ENCODE measurements at regions not wholly inside any gene's neighbourhood (a gene's known extent, or its start where the extent isn't known, plus 50 kb on each side); places are given as distances from the start of the nearest gene placed in this dataset.

DNA sequence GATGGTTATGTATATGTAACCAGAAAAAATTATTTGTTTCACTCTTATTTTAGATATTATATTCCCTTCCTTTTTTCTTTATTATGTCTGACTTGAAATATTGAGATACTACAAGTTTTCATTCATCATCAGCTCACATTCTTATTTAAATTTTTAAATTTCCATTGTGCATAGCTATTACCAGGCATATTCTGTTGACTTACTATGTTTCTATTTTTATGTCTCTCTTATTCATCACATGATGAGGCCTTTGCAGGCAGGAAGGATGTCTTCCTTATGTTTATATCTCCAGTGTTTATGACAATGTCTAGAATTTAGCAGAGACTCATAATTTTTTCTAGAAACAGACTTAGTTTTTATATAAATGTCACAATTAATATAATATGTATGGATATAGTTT, 221.9 kb upstream of the KCTD3 start:
- Histone ChIP-seq H3K18ac (ENCODE audit: low read length) (no peak overlapping the region), H4K91ac (ENCODE audit: low read depth, low read length, poor library complexity) (no peak overlapping the region), H2BK12ac (ENCODE audit: low read length) (no peak overlapping the region), H3K4me2 (ENCODE audit: insufficient read depth, low read length, poor library complexity, severe bottlenecking) (no peak overlapping the region), H3K4me3 (ENCODE audit: low read length in 2 of 2) (no peak overlapping the region), H3K9ac (ENCODE audit: low read depth, low read length, poor library complexity) (no peak overlapping the region), H2BK5ac (ENCODE audit: low read length) (no peak overlapping the region), H3K4ac (ENCODE audit: low read length) (no peak overlapping the region), H2AFZ (ENCODE audit: low read length) (no peak overlapping the region), H3K4me1 (ENCODE audit: control insufficient read depth in 2 of 2, insufficient read depth in 1 of 2, low read depth in 1 of 2, low read length in 2 of 2) (no peaks in the 10 kb centered on the region), H3K14ac (ENCODE audit: low read length) (no peak overlapping the region), H3K23ac (ENCODE audit: low read depth, low read length, poor library complexity) (no peak overlapping the region), H2BK15ac (ENCODE audit: low read length) (no peak overlapping the region), H2BK120ac (ENCODE audit: low read depth, low read length) (no peak overlapping the region), H3K36me3 (replicated peaks in 1 of 2; ENCODE audit: control insufficient read depth in 2 of 2, insufficient read depth in 2 of 2, low read length in 2 of 2) (no peaks in the 10 kb centered on the region), H2AK5ac (ENCODE audit: low read depth, low read length) (no peak overlapping the region), H3K27ac (replicated peaks; ENCODE audit: low read length) (no peak overlapping the region), H3K79me1 (ENCODE audit: low read depth, low read length) (no peaks in the 10 kb centered on the region), H3K27me3 (ENCODE audit: control insufficient read depth in 3 of 3, insufficient read depth in 3 of 3, low read depth in 1 of 3, low read length in 3 of 3) (no peaks in the 10 kb centered on the region), H3K9me3 (replicated peaks in 1 of 2; ENCODE audit: control insufficient read depth in 2 of 2, insufficient read depth in 1 of 2, low read depth in 1 of 2, low read length in 2 of 2) (no peaks in the 10 kb centered on the region), H4K8ac (ENCODE audit: low read depth, low read length) (no peak overlapping the region)
- no peak for DNase-seq (ENCODE audit: low spot score)

DNA sequence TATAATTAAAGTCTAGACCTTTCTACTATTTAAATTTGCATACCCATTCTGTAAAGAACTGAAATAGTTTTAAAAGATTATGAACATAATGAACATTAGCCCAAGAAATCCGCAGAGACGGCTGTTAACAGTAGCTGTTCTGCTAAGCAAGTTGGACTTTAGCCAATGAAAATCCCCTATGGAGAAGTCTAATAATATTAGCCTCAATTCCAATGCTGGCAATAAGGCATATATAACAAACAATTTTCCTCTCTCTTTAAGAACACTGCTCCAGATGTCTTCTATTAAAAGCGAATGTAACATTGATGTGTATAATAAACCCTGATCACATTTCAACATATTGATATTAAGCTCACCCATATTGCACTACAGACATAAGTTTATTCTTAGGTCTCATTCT, 221.3 kb upstream of the KCTD3 start:
- Histone ChIP-seq H3K27me3 (ENCODE audit: control insufficient read depth in 3 of 3, insufficient read depth in 3 of 3, low read depth in 1 of 3, low read length in 3 of 3) (no peaks in the 10 kb centered on the region), H3K23ac (ENCODE audit: low read depth, low read length, poor library complexity) (no peak overlapping the region), H2BK15ac (ENCODE audit: low read length) (no peak overlapping the region), H3K4me2 (ENCODE audit: insufficient read depth, low read length, poor library complexity, severe bottlenecking) (no peak overlapping the region), H3K4me1 (ENCODE audit: control insufficient read depth in 2 of 2, insufficient read depth in 1 of 2, low read depth in 1 of 2, low read length in 2 of 2) (no peaks in the 10 kb centered on the region), H2BK5ac (ENCODE audit: low read length) (no peak overlapping the region), H3K79me1 (ENCODE audit: low read depth, low read length) (no peaks in the 10 kb centered on the region), H2AFZ (ENCODE audit: low read length) (no peak overlapping the region), H3K27ac (replicated peaks; ENCODE audit: low read length) (no peak overlapping the region), H2AK5ac (ENCODE audit: low read depth, low read length) (no peak overlapping the region), H3K14ac (ENCODE audit: low read length) (no peak overlapping the region), H2BK12ac (ENCODE audit: low read length) (no peak overlapping the region), H4K8ac (ENCODE audit: low read depth, low read length) (no peak overlapping the region), H3K4ac (ENCODE audit: low read length) (no peak overlapping the region), H3K18ac (ENCODE audit: low read length) (no peak overlapping the region), H3K4me3 (ENCODE audit: low read length in 2 of 2) (no peak overlapping the region), H2BK120ac (ENCODE audit: low read depth, low read length) (no peak overlapping the region), H4K91ac (ENCODE audit: low read depth, low read length, poor library complexity) (no peak overlapping the region), H3K9me3 (replicated peaks in 1 of 2; ENCODE audit: control insufficient read depth in 2 of 2, insufficient read depth in 1 of 2, low read depth in 1 of 2, low read length in 2 of 2) (no peaks in the 10 kb centered on the region), H3K36me3 (replicated peaks in 1 of 2; ENCODE audit: control insufficient read depth in 2 of 2, insufficient read depth in 2 of 2, low read length in 2 of 2) (no peaks in the 10 kb centered on the region), H3K9ac (ENCODE audit: low read depth, low read length, poor library complexity) (no peak overlapping the region)
- DNase-seq (ENCODE audit: low spot score): no peak
- WGBS, 2 donors (ENCODE audit: extremely low coverage in 2 of 2, insufficient read length in 2 of 2, insufficient replicate concordance in 1 of 2): no CpG with 5 or more reads among the region's 3 CpGs

DNA sequence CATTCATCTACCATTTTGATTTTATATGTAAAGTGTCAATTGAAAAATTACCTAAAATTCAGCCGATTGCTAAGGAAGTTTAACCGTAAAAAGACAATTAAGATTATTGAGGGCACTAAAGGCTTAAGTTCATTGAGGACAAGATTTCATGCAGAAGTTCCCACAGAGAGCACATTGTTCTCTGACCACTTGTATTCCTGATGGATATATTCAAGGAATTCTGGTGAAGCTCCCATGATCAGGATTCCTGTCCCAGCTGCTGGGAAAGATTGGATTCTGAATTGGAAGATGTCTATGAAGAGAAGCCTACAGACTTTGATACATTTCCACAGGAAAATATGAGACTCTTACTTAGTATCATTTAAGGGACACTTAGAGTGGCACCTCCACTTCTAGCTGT, 209.2 kb upstream of the KCTD3 start:
- Histone ChIP-seq H2BK5ac (ENCODE audit: low read length) (no peak overlapping the region), H2AK5ac (ENCODE audit: low read depth, low read length) (no peak overlapping the region), H3K27ac (replicated peaks; ENCODE audit: low read length) (no peak overlapping the region), H3K9me3 (replicated peaks in 1 of 2; ENCODE audit: control insufficient read depth in 2 of 2, insufficient read depth in 1 of 2, low read depth in 1 of 2, low read length in 2 of 2) (no peaks in the 10 kb centered on the region), H4K8ac (ENCODE audit: low read depth, low read length) (no peak overlapping the region), H3K79me1 (ENCODE audit: low read depth, low read length) (no peaks in the 10 kb centered on the region), H3K4me3 (ENCODE audit: low read length in 2 of 2) (no peak overlapping the region), H2BK120ac (ENCODE audit: low read depth, low read length) (no peak overlapping the region), H3K27me3 (ENCODE audit: control insufficient read depth in 3 of 3, insufficient read depth in 3 of 3, low read depth in 1 of 3, low read length in 3 of 3) (no peaks in the 10 kb centered on the region), H3K18ac (ENCODE audit: low read length) (no peak overlapping the region), H3K4ac (ENCODE audit: low read length) (no peak overlapping the region), H2BK12ac (ENCODE audit: low read length) (no peak overlapping the region), H2BK15ac (ENCODE audit: low read length) (no peak overlapping the region), H3K9ac (ENCODE audit: low read depth, low read length, poor library complexity) (no peak overlapping the region), H3K36me3 (replicated peaks in 1 of 2; ENCODE audit: control insufficient read depth in 2 of 2, insufficient read depth in 2 of 2, low read length in 2 of 2) (no peaks in the 10 kb centered on the region), H3K4me2 (ENCODE audit: insufficient read depth, low read length, poor library complexity, severe bottlenecking) (no peak overlapping the region), H4K91ac (ENCODE audit: low read depth, low read length, poor library complexity) (no peak overlapping the region), H2AFZ (ENCODE audit: low read length) (no peak overlapping the region), H3K23ac (ENCODE audit: low read depth, low read length, poor library complexity) (no peak overlapping the region), H3K4me1 (ENCODE audit: control insufficient read depth in 2 of 2, insufficient read depth in 1 of 2, low read depth in 1 of 2, low read length in 2 of 2) (no peaks in the 10 kb centered on the region), H3K14ac (ENCODE audit: low read length) (no peak overlapping the region)
- DNase-seq (ENCODE audit: low spot score): no peak
- no CpG with 5 or more reads among the region's 2 CpGs for WGBS, 2 donors (ENCODE audit: extremely low coverage in 2 of 2, insufficient read length in 2 of 2, insufficient replicate concordance in 1 of 2)

DNA sequence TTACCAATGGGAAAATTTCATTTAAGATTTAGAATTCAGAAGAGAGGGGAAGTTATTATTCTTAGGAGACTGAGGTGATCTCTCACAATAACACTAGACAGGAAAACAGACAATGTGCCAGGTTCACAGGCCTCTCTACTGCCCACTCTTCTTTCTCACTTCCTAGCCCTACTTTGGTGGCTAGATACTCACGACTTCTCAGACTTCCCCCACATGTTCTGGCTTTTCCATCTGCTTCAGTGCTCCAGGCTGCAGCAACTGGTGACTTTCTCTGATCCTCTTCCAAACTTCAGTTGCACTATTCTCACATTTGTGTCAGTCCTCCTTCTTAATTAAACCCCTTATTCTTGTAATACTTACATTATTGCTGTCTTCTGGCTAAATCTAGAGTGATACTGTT, 208.7 kb upstream of the KCTD3 start:
- no peak overlapping the region for H2BK12ac ChIP-seq (ENCODE audit: low read length)

More for the DNA sequence above, 208.7 kb upstream of the KCTD3 start:
- Histone ChIP-seq H3K23ac (ENCODE audit: low read depth, low read length, poor library complexity) (no peak overlapping the region), H3K9ac (ENCODE audit: low read depth, low read length, poor library complexity) (no peak overlapping the region), H2BK5ac (ENCODE audit: low read length) (no peak overlapping the region), H3K4me3 (ENCODE audit: low read length in 2 of 2) (no peak overlapping the region), H3K14ac (ENCODE audit: low read length) (no peak overlapping the region), H3K27me3 (ENCODE audit: control insufficient read depth in 3 of 3, insufficient read depth in 3 of 3, low read depth in 1 of 3, low read length in 3 of 3) (no peaks in the 10 kb centered on the region), H3K4ac (ENCODE audit: low read length) (no peak overlapping the region), H4K8ac (ENCODE audit: low read depth, low read length) (no peak overlapping the region), H3K4me1 (ENCODE audit: control insufficient read depth in 2 of 2, insufficient read depth in 1 of 2, low read depth in 1 of 2, low read length in 2 of 2) (no peaks in the 10 kb centered on the region), H3K9me3 (replicated peaks in 1 of 2; ENCODE audit: control insufficient read depth in 2 of 2, insufficient read depth in 1 of 2, low read depth in 1 of 2, low read length in 2 of 2) (no peaks in the 10 kb centered on the region), H3K4me2 (ENCODE audit: insufficient read depth, low read length, poor library complexity, severe bottlenecking) (no peak overlapping the region), H3K79me1 (ENCODE audit: low read depth, low read length) (no peaks in the 10 kb centered on the region), H2BK120ac (ENCODE audit: low read depth, low read length) (no peak overlapping the region), H3K18ac (ENCODE audit: low read length) (no peak overlapping the region), H2AFZ (ENCODE audit: low read length) (no peak overlapping the region), H2AK5ac (ENCODE audit: low read depth, low read length) (no peak overlapping the region), H2BK15ac (ENCODE audit: low read length) (no peak overlapping the region), H3K27ac (replicated peaks; ENCODE audit: low read length) (no peak overlapping the region), H3K36me3 (replicated peaks in 1 of 2; ENCODE audit: control insufficient read depth in 2 of 2, insufficient read depth in 2 of 2, low read length in 2 of 2) (no peaks in the 10 kb centered on the region), H4K91ac (ENCODE audit: low read depth, low read length, poor library complexity) (no peak overlapping the region)
- no peak for DNase-seq (ENCODE audit: low spot score)
- no CpG with 5 or more reads among the region's 1 CpG for WGBS, 2 donors (ENCODE audit: extremely low coverage in 2 of 2, insufficient read length in 2 of 2, insufficient replicate concordance in 1 of 2)

Data from neuronal stem cell (in vitro differentiated cells).